ENCODE measurements at regions not wholly inside any gene's neighbourhood (a gene's known extent, or its start where the extent isn't known, plus 50 kb on each side); places are given as distances from the start of the nearest gene placed in this dataset.
A peak's percentile ranks its signal among the peaks of the same experiment; 100 is the strongest.

DNA sequence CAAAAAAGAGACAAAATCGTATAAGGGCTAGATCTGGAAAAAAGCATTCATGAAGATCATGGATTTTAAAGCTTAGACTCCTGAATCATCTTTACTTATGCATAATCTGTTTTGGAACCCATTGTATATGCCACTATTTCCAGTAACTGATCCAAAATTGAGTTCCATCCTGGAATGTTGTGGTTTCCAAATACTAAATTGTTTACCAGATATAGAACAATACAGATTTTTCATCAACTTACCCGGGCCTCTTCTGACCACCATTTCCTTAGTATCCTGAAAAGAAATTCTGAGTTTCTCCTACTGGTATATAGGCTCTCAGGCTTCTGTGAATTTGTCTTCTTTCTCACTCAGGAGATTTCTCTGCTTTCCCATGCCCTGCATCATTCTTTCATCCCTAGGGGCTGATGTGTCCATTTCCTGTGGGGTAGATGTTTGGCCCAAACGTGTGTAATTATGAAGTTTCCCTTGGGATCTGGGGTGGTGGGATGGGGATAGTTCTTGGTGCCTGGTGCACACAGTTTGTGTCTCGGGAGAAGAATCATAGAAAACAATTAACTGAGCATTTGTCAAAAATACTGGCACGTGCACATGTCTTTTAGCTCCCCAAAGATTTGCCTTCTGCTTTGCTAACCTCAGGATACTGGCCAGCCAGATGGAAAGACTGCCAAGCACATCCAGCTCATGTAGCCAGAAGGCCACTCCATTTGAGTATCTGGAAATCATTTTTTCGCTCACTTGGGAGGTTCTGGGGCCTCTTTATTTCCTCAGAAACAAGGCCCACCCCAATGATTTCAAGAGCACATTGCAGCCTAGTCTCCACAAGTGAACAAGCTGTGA lies 127.8 kb downstream of the NTMT2 start:
- 49 to 62% methylated on average over 6 of the region's 6 CpGs for WGBS, 2 donors
- TF ChIP-seq, protein P1, sequence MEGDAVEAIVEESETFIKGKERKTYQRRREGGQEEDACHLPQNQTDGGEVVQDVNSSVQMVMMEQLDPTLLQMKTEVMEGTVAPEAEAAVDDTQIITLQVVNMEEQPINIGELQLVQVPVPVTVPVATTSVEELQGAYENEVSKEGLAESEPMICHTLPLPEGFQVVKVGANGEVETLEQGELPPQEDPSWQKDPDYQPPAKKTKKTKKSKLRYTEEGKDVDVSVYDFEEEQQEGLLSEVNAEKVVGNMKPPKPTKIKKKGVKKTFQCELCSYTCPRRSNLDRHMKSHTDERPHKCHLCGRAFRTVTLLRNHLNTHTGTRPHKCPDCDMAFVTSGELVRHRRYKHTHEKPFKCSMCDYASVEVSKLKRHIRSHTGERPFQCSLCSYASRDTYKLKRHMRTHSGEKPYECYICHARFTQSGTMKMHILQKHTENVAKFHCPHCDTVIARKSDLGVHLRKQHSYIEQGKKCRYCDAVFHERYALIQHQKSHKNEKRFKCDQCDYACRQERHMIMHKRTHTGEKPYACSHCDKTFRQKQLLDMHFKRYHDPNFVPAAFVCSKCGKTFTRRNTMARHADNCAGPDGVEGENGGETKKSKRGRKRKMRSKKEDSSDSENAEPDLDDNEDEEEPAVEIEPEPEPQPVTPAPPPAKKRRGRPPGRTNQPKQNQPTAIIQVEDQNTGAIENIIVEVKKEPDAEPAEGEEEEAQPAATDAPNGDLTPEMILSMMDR (IDR thresholded peaks at IDR 0.05): no peak
- TF ChIP-seq POLR2A (IDR thresholded peaks at IDR 0.05): no peak
- DNase-seq (ENCODE audit: low spot score in 2 of 2): peak; percentile 49 to 88
- no peak overlapping the region for H3K4me3 ChIP-seq (ENCODE audit: low read depth, poor library complexity, severe bottlenecking)
- intact Hi-C loops (cut with DNase I; ENCODE audit: low total_unique reads): no loop called here

DNA sequence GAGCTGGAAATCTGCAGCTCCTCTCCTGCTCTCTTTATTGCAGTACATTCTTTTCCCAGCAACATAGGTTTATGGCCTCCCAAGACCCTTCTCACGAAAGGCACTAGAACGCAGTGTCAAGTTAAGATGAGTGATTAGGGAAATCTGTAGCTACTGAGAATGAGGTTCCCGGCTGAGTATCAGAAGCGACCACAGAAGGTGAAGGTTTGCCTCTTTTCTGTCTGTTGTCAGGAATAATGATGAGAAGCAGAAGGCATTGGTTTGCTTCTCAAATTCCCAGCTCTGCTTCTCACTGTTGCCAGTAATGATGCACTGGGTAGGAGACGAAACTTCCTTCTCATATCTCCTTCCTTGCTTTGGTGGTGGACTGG lies 128.4 kb downstream of the NTMT2 start:
- intact Hi-C loops (cut with DNase I; ENCODE audit: low total_unique reads): no loop called here
- no peak for DNase-seq (ENCODE audit: low spot score in 2 of 2)
- no peak overlapping the region for H3K4me3 ChIP-seq (ENCODE audit: low read depth, poor library complexity, severe bottlenecking)
- TF ChIP-seq, protein P1 (IDR thresholded peaks at IDR 0.05): no peak
- TF ChIP-seq POLR2A (IDR thresholded peaks at IDR 0.05): no peak
- WGBS, 2 donors: 50 to 65% methylated on average over 5 of the region's 5 CpGs

DNA sequence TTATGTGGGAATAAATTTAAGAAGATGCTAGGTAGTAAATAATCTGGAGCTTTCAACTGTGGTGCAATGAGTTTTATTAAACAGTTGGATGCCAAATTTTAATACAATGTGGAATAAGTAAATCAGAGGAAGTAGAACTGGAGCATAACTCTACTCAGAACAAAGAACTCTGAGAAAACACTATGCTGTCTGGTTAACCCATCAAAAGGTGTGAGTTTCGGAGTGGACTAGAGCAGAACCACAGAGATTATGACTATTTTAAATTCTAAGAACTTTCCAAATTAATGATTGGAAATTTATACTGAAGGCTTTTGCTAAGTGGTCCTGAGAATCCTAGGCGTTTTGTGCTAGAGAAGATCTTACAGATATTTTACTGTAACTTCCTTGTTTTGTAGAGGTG lies 132.2 kb downstream of the NTMT2 start:
- 71 to 84% methylated on average over 2 of the region's 2 CpGs for WGBS, 2 donors
- no peak overlapping the region for H3K4me3 ChIP-seq (ENCODE audit: low read depth, poor library complexity, severe bottlenecking)
- intact Hi-C loops (cut with DNase I; ENCODE audit: low total_unique reads): no loop called here
- no peak for DNase-seq (ENCODE audit: low spot score in 2 of 2)
- no peak for TF ChIP-seq POLR2A (IDR thresholded peaks at IDR 0.05)

DNA sequence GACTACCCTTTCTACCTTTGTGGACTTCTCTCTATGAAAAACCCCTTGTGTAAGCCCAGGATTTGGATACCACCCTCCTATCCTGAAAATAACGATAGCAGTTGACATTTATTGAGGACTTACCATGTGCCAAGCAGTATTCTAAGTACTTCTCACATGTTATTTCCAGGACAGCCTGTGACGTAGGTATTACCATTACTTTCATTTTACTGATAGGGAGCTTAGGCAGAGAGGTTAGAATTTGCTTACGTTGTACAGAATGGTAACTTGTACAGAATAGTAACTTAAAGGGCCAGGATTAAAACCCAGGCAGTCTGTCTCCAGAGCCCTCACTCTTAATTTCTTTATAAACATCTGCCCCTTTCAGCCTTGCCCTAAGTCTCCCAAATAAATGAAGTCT lies 138.3 kb downstream of the NTMT2 start:
- WGBS, 2 donors: 66 to 77% methylated on average over 3 of the region's 3 CpGs
- intact Hi-C loops (cut with DNase I; ENCODE audit: low total_unique reads): no loop called here

DNA sequence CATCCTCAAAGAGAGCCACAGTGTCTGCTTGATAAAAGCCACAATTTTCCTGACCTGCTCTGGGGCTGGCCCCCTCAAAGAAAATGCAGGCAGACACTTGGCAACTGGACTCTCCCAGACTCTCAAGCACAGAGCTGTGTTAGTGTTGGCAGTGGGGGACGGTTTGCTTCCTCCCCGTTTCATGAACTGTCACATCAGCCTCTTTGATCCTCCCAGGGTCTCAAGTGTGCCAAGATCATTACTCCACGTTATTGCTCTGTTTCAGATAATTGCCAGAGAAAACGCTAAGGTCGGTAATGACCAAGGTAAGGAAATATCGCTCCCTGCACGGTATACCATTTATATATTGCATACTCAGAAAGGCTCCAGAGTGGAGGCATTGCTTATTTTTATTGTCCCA lies 138.8 kb downstream of the NTMT2 start:
- H3K4me3 ChIP-seq (ENCODE audit: low read depth, poor library complexity, severe bottlenecking): no peak overlapping the region
- 37 to 51% methylated on average over 7 of the region's 7 CpGs for WGBS, 2 donors
- intact Hi-C loops (cut with DNase I; ENCODE audit: low total_unique reads): no loop called here
- no peak for TF ChIP-seq POLR2A (IDR thresholded peaks at IDR 0.05)
- TF ChIP-seq, protein P1 (IDR thresholded peaks at IDR 0.05): no peak
- no peak for DNase-seq (ENCODE audit: low spot score in 2 of 2)

More for the DNA sequence above, 138.3 kb downstream of the NTMT2 start:
- no peak overlapping the region for H3K4me3 ChIP-seq (ENCODE audit: low read depth, poor library complexity, severe bottlenecking)
- TF ChIP-seq, protein P1 (IDR thresholded peaks at IDR 0.05): no peak
- no peak for TF ChIP-seq POLR2A (IDR thresholded peaks at IDR 0.05)
- no peak for DNase-seq (ENCODE audit: low spot score in 2 of 2)

DNA sequence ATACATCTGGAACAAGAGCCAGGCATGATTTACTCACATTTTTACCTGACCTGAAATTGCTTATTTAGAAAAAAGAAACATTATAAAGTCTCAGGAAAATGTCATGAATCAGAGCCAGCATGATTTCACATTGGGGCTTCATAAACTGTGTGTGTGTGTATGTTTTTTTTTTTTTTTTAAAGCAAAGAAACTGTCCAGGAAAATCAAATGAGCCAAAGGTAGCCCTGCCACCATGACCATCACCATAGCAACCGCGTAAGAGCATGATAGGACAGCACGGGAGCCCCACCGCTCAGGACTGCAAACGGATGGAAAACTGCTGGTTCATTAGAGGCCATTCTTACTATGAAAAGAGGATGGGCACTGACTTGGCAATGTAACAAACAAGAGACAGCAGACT lies 139.2 kb downstream of the NTMT2 start:
- no peak for DNase-seq (ENCODE audit: low spot score in 2 of 2)
- no peak for TF ChIP-seq POLR2A (IDR thresholded peaks at IDR 0.05)
- TF ChIP-seq, protein P1 (IDR thresholded peaks at IDR 0.05): no peak
- WGBS, 2 donors: 69 to 72% methylated on average over 5 of the region's 5 CpGs
- intact Hi-C loops (cut with DNase I; ENCODE audit: low total_unique reads): no loop called here
- no peak overlapping the region for H3K4me3 ChIP-seq (ENCODE audit: low read depth, poor library complexity, severe bottlenecking)

Data from lower leg skin (tissue), 4 donors.